HG02970 (cell line): ENCODE measurements at regions not wholly inside any gene's neighbourhood (a gene's known extent, or its start where the extent isn't known, plus 50 kb on each side); places are given as distances from the start of the nearest gene placed in this dataset.

Experiments
- ATAC-seq: cut with Tn5 transposase; IDR thresholded peaks from one replicate; pipeline ENCODE4 v1.9.1; 2021; ENCODE audit warnings: mild to moderate bottlenecking, moderate library complexity, moderate number of reproducible peaks; ENCODE audit not compliant: unreplicated experiment, low FRiP score

- no peak for ATAC-seq
Measured at GRCh38 chr4:23674694-23675093, 215.2 kb downstream of the PPARGC1A start.

- no peak for ATAC-seq
Measured at GRCh38 chr4:23667659-23668058, 222.2 kb downstream of the PPARGC1A start.

GRCh38 chr4:23660865-23661264 lies 229.0 kb downstream of the PPARGC1A start:
- ATAC-seq = no peak

- no peak for ATAC-seq
Measured at GRCh38 chr4:23654791-23655190, 235.1 kb downstream of the PPARGC1A start.

GRCh38 chr4:23648854-23649596 lies 240.8 kb downstream of the PPARGC1A start:
- ATAC-seq = no peak

GRCh38 chr4:23635468-23635867 lies 254.4 kb downstream of the PPARGC1A start:
- ATAC-seq = no peak

GRCh38 chr4:23631255-23631950 lies 258.4 kb downstream of the PPARGC1A start:
- ATAC-seq = no peak

GRCh38 chr4:23630110-23630509 lies 259.7 kb downstream of the PPARGC1A start:
- ATAC-seq = no peak

- ATAC-seq = no peak
Measured at GRCh38 chr4:23629421-23629820, 260.4 kb downstream of the PPARGC1A start.

GRCh38 chr4:23614284-23614892 lies 275.5 kb downstream of the PPARGC1A start:
- ATAC-seq = no peak

GRCh38 chr4:23613782-23614181 lies 276.1 kb downstream of the PPARGC1A start:
- ATAC-seq = no peak

- no peak for ATAC-seq
Measured at GRCh38 chr4:23602720-23603119, 287.1 kb downstream of the PPARGC1A start.

GRCh38 chr4:23594125-23594524 lies 295.7 kb downstream of the PPARGC1A start:
- no peak for ATAC-seq

- ATAC-seq = no peak
Measured at GRCh38 chr4:23590431-23590830, 299.4 kb downstream of the PPARGC1A start.

- no peak for ATAC-seq
Measured at GRCh38 chr4:23584024-23584423, 305.8 kb downstream of the PPARGC1A start.

- no peak for ATAC-seq
Measured at GRCh38 chr4:23582671-23583070, 307.2 kb downstream of the PPARGC1A start.

- ATAC-seq = no peak
Measured at GRCh38 chr4:23579166-23579565, 310.7 kb downstream of the PPARGC1A start.

- ATAC-seq = no peak
Measured at GRCh38 chr4:23577398-23577797, 312.4 kb downstream of the PPARGC1A start.

- no peak for ATAC-seq
Measured at GRCh38 chr4:23572382-23572781, 317.5 kb downstream of the PPARGC1A start.

GRCh38 chr4:23567338-23567737 lies 322.5 kb downstream of the PPARGC1A start:
- no peak for ATAC-seq

- no peak for ATAC-seq
Measured at GRCh38 chr4:23560748-23561147, 329.1 kb downstream of the PPARGC1A start.

- ATAC-seq = no peak
Measured at GRCh38 chr4:23558101-23558500, 331.7 kb downstream of the PPARGC1A start.
